DMS79 (cell line): ENCODE measurements at regions not wholly inside any gene's neighbourhood (a gene's known extent, or its start where the extent isn't known, plus 50 kb on each side); places are given as distances from the start of the nearest gene placed in this dataset.
"Not testable (repeated sequence)": the region's sequence is repeated elsewhere in the genome, so short reads cannot be mapped to it uniquely, and the experiment has no call there.

Source experiments
- DNase-seq: peaks from one replicate; lab custom pipeline; 2025; lab: John Stamatoyannopoulos, UW

DNA sequence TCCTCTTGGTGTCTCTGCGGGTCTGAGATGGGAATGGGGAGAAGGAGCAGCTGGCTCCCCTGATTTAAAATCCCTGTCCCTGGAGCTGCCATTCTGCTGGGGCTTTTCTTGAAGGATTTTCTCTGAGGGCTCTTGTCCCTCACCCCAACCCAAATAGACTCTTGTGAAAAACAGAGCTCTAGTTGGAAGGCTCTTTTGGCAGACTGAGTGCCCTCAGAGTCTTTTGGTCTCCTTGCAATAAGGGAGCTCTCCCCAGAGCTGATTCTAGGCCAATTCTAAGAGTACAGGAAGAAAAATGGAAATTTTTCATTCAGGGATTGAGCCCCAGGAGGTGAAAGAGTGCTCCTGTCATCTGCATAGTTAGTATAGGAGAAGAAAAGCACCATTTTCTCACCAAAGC, 238.3 kb downstream of the COG6 start:
- DNase-seq: no peak

DNA sequence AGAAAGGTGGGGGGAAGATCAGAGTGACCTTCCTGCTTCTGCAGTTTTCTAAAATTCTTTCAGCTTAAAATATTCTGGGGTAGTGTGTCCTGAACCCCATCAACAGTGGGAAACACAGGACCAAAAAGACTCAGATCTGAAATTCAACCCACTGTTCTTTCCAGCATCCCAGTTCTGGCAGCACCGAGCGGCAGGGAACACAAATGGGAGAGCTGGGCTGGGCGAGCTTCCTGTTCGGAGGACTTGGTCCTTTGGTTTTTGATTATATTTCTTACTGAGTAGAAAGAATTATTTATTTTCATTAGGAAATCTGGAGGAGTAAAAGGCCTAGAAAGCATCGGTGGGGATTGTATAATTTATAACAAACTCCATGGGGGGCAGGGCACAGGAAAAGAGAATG, 239.1 kb downstream of the COG6 start:
- DNase-seq: no peak

GRCh38 chr13:39895254-39895653, 239.8 kb downstream of the COG6 start:
- no peak for DNase-seq

GRCh38 chr13:39897636-39898035, 242.2 kb downstream of the COG6 start:
- no peak for DNase-seq

GRCh38 chr13:39900106-39900750, 244.8 kb downstream of the COG6 start:
- no peak for DNase-seq

DNA sequence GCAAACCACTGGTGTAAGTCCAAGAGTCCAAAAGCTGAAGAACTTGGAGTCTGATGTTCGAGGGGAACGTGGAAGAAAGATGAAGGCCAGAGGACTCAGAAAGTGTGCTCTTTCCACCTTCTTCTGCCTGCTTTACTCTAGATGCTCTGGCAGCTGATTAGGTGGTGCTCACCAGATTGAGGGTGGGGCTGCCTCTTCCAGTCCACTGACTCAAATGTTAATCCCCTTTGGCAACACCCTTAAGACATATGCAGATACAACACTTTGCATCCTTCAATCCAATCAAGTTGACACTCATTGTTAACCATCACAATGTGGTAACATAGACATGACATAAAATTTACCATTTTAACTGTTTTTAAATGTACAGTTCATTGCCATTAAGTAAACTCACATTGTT, 249.5 kb downstream of the COG6 start:
- DNase-seq: no peak

DNA sequence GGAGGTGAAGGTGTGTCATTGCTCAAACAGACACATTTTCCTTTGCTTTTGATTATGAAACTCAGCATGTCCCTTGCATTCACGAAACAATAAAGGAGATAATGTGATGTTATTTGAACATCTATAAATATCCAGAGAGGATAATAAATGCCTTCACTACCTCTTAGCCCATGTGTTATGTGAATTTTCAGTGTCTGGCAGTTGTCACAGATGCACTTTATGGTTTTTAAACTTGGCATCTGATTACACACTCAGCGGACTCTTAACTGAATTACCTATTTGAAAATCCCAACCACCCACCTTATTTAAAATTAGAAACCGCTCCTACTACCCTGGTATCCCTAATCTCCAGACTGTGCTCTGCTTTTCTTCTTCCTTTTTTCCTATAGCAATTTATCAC, 254.2 kb downstream of the COG6 start:
- no peak for DNase-seq

DNA sequence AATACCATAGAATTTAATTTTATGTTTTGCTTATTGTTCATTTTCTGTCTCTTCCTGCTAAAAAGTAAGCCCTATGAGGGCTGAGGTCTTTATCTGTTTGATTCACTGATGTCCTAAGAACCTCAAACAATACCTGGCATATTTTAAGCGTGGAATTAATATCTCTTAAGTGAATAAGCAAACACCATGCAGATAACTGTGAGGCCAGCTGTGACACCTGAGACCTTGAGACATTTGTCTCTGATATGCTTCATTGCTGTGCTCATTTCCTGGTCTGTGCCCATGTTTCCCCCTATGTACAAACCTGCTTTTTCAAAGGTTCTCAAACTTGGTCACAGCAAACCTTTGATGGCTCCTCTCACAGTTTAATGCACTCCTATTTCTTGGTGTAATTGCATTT, 254.6 kb downstream of the COG6 start:
- no peak for DNase-seq

- DNase-seq: no peak
Measured at GRCh38 chr13:39910833-39911232, 255.4 kb downstream of the COG6 start.

GRCh38 chr13:39913339-39913738, 257.9 kb downstream of the COG6 start:
- DNase-seq: no peak

DNA sequence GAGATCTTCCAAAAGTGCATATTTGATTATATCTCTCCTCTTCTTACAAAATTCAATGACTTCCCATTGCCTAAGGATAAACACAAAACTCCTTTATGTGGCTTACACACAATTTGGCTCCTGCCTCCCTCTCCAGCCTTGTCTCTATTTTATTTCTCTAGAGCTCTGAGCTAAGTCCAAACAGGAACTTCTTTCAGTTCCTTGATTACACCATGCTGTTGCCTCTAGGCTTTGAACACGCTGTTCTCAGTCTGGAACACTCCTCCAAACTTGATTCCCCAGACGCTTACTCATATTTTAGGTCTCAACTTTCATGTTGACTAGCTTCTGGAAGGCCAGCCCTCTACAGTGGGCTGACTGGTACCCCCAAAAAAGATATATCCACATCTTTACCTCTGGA, 258.5 kb downstream of the COG6 start:
- no peak for DNase-seq

- DNase-seq: no peak
Measured at GRCh38 chr13:39915418-39915817, 260.0 kb downstream of the COG6 start.

DNA sequence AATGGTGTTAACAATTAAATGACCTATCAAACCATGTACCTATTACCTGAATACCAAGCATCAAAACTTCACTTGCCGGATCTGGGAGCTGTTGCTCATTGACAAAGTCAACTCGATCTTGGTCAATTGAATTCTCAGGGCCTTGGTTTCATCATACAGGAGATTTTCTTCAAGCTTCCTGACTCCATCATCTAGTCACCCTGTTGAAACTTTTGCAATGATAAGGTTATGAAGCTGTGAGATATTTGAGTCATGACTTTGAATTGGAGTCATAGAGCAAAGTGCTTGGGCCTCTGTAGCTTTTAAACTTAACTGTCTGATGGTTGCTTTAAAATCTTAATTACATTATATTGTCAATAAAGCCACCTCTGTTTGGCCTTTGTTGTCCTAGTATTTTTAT, 260.9 kb downstream of the COG6 start:
- DNase-seq: no peak

GRCh38 chr13:39918620-39919236, 263.3 kb downstream of the COG6 start:
- DNase-seq: no peak

DNA sequence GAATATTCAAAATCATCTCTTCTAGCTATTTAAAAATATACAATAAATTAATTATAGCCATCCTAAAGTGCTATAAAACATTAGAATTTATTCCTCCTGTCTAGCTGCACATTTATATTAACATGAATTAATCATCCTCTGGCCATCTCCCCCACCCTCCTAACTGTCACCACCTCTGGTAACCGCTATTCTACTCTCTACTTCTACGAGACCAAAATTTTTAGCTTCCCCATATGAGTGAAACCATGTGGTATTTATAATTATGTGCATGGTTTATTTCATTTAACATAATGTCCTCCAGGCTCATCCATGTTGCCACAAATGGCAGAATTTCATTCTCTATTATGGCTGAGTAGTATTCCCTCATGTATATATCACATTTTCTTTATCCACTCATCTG, 265.2 kb downstream of the COG6 start:
- DNase-seq: no peak

DNA sequence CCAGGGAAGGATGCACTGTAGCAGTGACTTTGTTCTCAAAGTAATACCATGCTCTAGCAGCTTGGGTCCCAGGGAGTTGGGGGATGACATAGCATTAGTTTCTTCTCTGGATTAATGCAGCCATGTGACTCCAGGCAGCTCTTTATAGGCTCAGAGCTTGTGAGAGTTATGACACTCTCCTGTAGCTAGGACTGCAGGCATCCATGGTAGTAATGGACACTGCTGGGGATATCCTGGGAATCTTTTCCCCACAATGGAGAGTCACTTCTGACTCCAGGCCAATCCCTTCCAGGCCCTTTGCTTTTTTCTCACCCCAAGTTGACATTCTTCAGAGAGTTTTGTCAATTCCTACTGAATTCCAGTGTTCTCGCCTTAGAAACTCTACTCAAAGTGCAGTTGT, 270.9 kb downstream of the COG6 start:
- DNase-seq: no peak

- no peak for DNase-seq
Measured at GRCh38 chr13:39928261-39928660, 272.8 kb downstream of the COG6 start.

DNA sequence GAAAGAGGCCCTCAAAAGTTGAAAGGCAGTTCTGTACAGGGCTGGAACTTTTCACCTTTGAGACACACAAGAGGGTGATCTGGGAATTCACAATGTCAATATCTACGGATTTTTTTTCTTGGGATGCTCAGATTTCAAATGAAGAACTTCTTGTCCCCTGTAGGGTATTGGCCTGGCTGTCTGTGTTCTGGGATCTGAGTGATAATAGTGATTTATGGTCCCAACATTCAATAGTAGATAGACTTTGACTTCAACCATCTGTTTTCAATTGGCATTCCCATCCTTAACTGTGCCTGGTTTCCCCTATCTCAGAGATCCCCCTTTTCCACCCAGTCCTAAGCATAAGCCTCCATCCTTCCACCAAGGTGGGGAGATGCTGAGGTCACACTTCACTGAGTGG, 274.1 kb downstream of the COG6 start:
- DNase-seq: no peak

GRCh38 chr13:39930060-39930459, 274.6 kb downstream of the COG6 start:
- no peak for DNase-seq

DNA sequence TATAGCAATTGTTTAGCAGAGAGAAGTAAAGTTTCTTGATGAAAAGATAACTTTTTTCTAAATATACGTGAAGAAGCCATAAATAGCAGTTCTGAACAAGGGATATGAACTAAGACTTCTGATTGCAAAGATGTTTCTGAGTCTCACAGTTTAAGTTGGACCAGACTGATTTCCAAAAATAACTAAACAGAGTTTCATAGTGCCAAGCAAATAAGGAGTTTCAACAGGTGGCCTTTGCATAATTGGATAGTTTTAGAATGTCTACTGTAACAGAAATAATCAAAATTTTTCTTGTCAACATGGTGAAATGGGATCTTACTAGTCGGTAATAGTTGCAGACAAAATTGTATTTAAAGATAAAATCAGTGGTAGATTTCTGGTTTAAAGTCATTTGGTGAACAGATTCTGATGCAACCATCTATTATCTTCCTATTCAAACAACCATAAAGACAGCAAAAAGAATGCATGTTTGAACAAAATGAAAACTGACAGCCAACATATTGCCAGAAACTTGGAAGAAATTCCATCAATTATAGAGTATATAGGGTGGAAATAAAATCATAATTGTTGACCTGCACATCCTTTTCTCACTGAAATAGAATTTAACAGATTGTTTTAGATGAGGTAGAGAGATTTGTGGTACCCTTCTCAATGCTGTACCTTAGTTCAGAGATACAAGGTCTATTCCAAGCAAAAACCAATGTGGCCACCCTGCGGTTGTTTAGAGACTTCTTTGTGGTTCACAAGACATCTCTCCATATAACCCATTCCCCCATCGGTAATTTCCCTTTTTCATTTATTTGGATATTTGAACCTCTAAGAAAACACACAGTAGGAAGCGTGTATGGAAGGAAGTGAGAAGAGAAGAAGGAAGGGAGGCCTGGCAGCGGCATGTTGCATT, 275.3 kb downstream of the COG6 start:
- no peak for DNase-seq

- no peak for DNase-seq
Measured at GRCh38 chr13:39931505-39931904, 276.0 kb downstream of the COG6 start.

DNA sequence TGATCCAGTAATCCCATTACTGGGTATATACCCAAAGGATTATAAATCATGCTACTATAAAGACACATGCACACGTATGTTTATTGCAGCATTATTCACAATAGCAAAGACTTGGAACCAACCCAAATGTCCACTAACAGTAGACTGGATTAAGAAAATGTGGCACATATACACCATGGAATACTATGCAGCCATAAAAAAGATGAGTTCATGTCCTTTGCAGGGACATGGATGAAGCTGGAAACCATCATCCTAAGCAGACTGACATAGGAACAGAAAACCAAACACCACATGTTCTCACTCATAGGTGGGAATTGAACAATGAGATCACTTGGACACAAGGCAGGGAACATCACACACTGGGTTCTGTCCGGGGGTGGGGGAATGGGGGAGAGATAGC, 277.1 kb downstream of the COG6 start:
- not testable (repeated sequence) for DNase-seq

DNA sequence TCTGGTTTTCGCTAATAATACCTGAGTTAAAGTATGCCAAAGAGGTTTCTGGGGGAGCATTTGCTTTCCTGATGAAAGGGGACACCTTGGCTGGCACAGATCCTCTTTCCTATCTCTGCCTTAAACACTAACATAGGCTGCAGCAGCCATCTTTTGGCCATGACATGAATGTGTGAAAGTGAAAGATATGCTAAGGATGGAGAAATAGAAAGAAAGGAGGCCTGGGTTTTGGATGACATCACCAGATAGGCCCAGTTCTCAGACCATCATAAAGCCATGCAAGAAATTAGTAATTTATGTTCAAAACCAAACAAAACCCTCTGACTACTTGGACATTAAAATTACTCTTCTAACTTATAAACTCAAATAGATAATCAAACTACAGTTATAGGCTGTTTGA, 279.7 kb downstream of the COG6 start:
- no peak for DNase-seq
